Liver (tissue), 8 donors: ENCODE measurements at regions not wholly inside any gene's neighbourhood (a gene's known extent, or its start where the extent isn't known, plus 50 kb on each side); places are given as distances from the start of the nearest gene placed in this dataset.

Source experiments
- DNase-seq: peaks from one replicate; pipeline ENCODE4 v3.0.0-alpha.2; 2017; ENCODE audit warnings: low spot score
- H3K27ac ChIP-seq, 2 donors: one replicate each; pipeline ENCODE4 v1.7.0; 2013; ENCODE audit warnings: inconsistent platforms in 2 of 2, low read length in 2 of 2, control low read depth in 1 of 2, low read depth in 1 of 2, mild to moderate bottlenecking in 1 of 2
- H3K27me3 ChIP-seq, 4 donors: one replicate each; pipeline versions ENCODE4 v1.6.1 to v1.7.0; 2013; ENCODE audit warnings: low read length in 3 of 4, inconsistent platforms in 1 of 4, mild to moderate bottlenecking in 1 of 4, moderate library complexity in 1 of 4; ENCODE audit not compliant: control insufficient read depth in 4 of 4, insufficient read depth in 4 of 4
- H3K36me3 ChIP-seq, 4 donors: one replicate each; pipeline versions ENCODE4 v1.6.1 to v1.7.0; 2013; ENCODE audit warnings: low read length in 3 of 4, mild to moderate bottlenecking in 3 of 4, low read depth in 1 of 4, moderate library complexity in 1 of 4; ENCODE audit not compliant: control insufficient read depth in 4 of 4, insufficient read depth in 3 of 4
- H3K4me1 ChIP-seq, 4 donors: one replicate each; pipeline versions ENCODE4 v1.6.1 to v1.7.0; 2013; ENCODE audit warnings: low read length in 3 of 4, mild to moderate bottlenecking in 3 of 4, moderate library complexity in 1 of 4; ENCODE audit not compliant: control insufficient read depth in 4 of 4, insufficient read depth in 4 of 4
- H3K4me3 ChIP-seq, 3 donors: one replicate each; pipeline versions ENCODE4 v1.6.1 to v1.7.0; 2013; ENCODE audit warnings: low read length in 3 of 3, control low read depth in 1 of 3, low read depth in 1 of 3, mild to moderate bottlenecking in 1 of 3
- H3K9ac ChIP-seq, 2 donors: one replicate each; pipeline ENCODE4 v1.7.0; 2013; ENCODE audit warnings: low read length in 2 of 2, mild to moderate bottlenecking in 2 of 2, moderate library complexity in 2 of 2, control low read depth in 1 of 2, low read depth in 1 of 2
- H3K9me3 ChIP-seq, 4 donors: one replicate each; pipeline versions ENCODE4 v1.6.1 to v1.7.0; 2013; ENCODE audit warnings: low read length in 3 of 4; ENCODE audit not compliant: control insufficient read depth in 4 of 4
- ATF3 ChIP-seq: IDR thresholded peaks from 2 replicates; pipeline ENCODE4 v1.6.1; 2016; ENCODE audit warnings: antibody characterized with exemption
- CTCF ChIP-seq: fragments of 150-350 bp; IDR thresholded peaks from 2 replicates; pipeline ENCODE4 v1.5.1; 2017; ENCODE audit warnings: improper control_type of control experiment, low read depth, low read length; ENCODE audit not compliant: missing input control
- FOXA2 ChIP-seq: IDR thresholded peaks from 2 replicates; pipeline ENCODE4 v1.6.1; 2016; ENCODE audit warnings: antibody characterized with exemption
- GABPA ChIP-seq, 2 donors: IDR thresholded peaks in 1 of 2; conservative IDR thresholded peaks in 1 of 2; 2 replicates each; pipeline ENCODE4 v1.6.1; 2016; ENCODE audit warnings: antibody characterized with exemption in 2 of 2, mild to moderate bottlenecking in 1 of 2, moderate library complexity in 1 of 2
- HNF4A ChIP-seq, 2 donors: conservative IDR thresholded peaks; 2 replicates each; pipeline ENCODE4 v1.6.1; 2016; ENCODE audit warnings: antibody characterized with exemption in 2 of 2, mild to moderate bottlenecking in 2 of 2
- HNF4G ChIP-seq: IDR thresholded peaks from 2 replicates; pipeline ENCODE4 v1.6.1; 2016; ENCODE audit warnings: antibody characterized with exemption
- MAX ChIP-seq: IDR thresholded peaks from 2 replicates; pipeline ENCODE4 v1.6.1; 2016; ENCODE audit warnings: antibody characterized with exemption
- NR2F2 ChIP-seq: IDR thresholded peaks from 2 replicates; pipeline ENCODE4 v1.6.1; 2016; ENCODE audit warnings: antibody characterized with exemption
- RAD21 ChIP-seq, 2 donors: IDR thresholded peaks; 2 replicates each; pipeline ENCODE4 v1.6.1; 2016; ENCODE audit warnings: antibody characterized with exemption in 2 of 2, mild to moderate bottlenecking in 2 of 2
- REST ChIP-seq: IDR thresholded peaks from 2 replicates; pipeline ENCODE4 v1.6.1; 2016; ENCODE audit warnings: antibody characterized with exemption, mild to moderate bottlenecking
- RXRA ChIP-seq, 2 donors: IDR thresholded peaks; 2 replicates each; pipeline ENCODE4 v1.6.1; 2017 to 2018; ENCODE audit warnings: antibody characterized with exemption in 2 of 2, mild to moderate bottlenecking in 1 of 2
- SP1 ChIP-seq: IDR thresholded peaks from 2 replicates; pipeline ENCODE4 v1.6.1; 2018; ENCODE audit warnings: antibody characterized with exemption, mild to moderate bottlenecking
- ZBTB33 ChIP-seq: IDR thresholded peaks from 2 replicates; pipeline ENCODE4 v1.6.1; 2016; ENCODE audit warnings: antibody characterized with exemption
- WGBS: extraction: QIAGEN DNeasy Blood & Tissue Kit; methylation state at CpG from one replicate; pipeline ENCODE4 v1.1.7; 2013; 5-methylcytosine and 5-hydroxymethylcytosine counted together
- donor health status: healthy.
- donor health status: healthy.
- donor health status: healthy.
- donor health status: healthy.
- donor health status: healthy.

- Histone ChIP-seq H3K9ac (no peak overlapping the region), H3K27ac (no peak overlapping the region), H3K9me3 (no peaks in the 10 kb centered on the region), H3K4me1 (no peaks in the 10 kb centered on the region), H3K27me3 (no peaks in the 10 kb centered on the region), H3K4me3 (no peak overlapping the region), H3K36me3 (no peaks in the 10 kb centered on the region)
- TF ChIP-seq MAX (no peak), RAD21 (IDR thresholded peaks at IDR 0.05) (no peak), RXRA (IDR thresholded peaks at IDR 0.05) (no peak), HNF4G (no peak), ZBTB33 (no peak), FOXA2 (no peak), ATF3 (no peak), HNF4A (conservative IDR thresholded peaks at IDR 0.05) (no peak), GABPA (IDR thresholded peaks at IDR 0.05 in 1 of 2, conservative IDR thresholded peaks at IDR 0.05 in 1 of 2) (no peak), CTCF (no peak)
- no peak for DNase-seq
- WGBS = 79% methylated on average over 5 of the region's 5 CpGs
These were observed 170.2 kb upstream of the SALL1 start for GRCh38 chr16:51321251-51321650.

- Histone ChIP-seq H3K9me3 (peaks cover 0 to 2% (median 0%) of the 10 kb centered on the region in 4 donors), H3K27me3 (no peaks in the 10 kb centered on the region), H3K27ac (no peak overlapping the region), H3K36me3 (no peaks in the 10 kb centered on the region), H3K4me3 (no peak overlapping the region), H3K9ac (no peak overlapping the region), H3K4me1 (no peaks in the 10 kb centered on the region)
- DNase-seq = no peak
- no peak for TF ChIP-seq REST
- TF ChIP-seq NR2F2 = no peak
- TF ChIP-seq ZBTB33 = no peak
- no peak for TF ChIP-seq HNF4G
- TF ChIP-seq SP1 = no peak
- no peak for TF ChIP-seq RXRA (IDR thresholded peaks at IDR 0.05)
- no peak for TF ChIP-seq MAX
These were observed 166.5 kb upstream of the SALL1 start for GRCh38 chr16:51317575-51317974.
